ENCODE measurements at regions not wholly inside any gene's neighbourhood (a gene's known extent, or its start where the extent isn't known, plus 50 kb on each side); places are given as distances from the start of the nearest gene placed in this dataset.
A peak's percentile ranks its signal among the peaks of the same experiment; 100 is the strongest.

- TF ChIP-seq CTCF (IDR thresholded peaks at IDR 0.05), result no peak
- Mint-ChIP-seq H3K27me3 (ENCODE audit: insufficient read depth) (no peaks in the 10 kb centered on the region), H3K4me3 (no peak overlapping the region), H3K27ac (no peak overlapping the region), H3K4me1 (ENCODE audit: low read depth) (peaks cover 4% of the 10 kb centered on the region; the same call in 1 of the 2 replicates), H3K9me3 (no peaks in the 10 kb centered on the region), H3K36me3 (ENCODE audit: low read depth) (no peaks in the 10 kb centered on the region)
- DNase-seq, result no peak
These were observed 53.8 kb upstream of the ITGB8 start for GRCh38 chr7:20276705-20277472.

- Mint-ChIP-seq H3K27ac (no peak overlapping the region), H3K4me1 (ENCODE audit: low read depth) (peaks cover 4% of the 10 kb centered on the region; the same call in 1 of the 2 replicates), H3K27me3 (ENCODE audit: insufficient read depth) (no peaks in the 10 kb centered on the region), H3K9me3 (no peaks in the 10 kb centered on the region), H3K36me3 (ENCODE audit: low read depth) (no peaks in the 10 kb centered on the region), H3K4me3 (no peak overlapping the region)
- TF ChIP-seq CTCF (IDR thresholded peaks at IDR 0.05), result no peak
- no peak for DNase-seq
These were observed 50.7 kb upstream of the ITGB8 start for GRCh38 chr7:20279979-20280378.

- no peaks in the 10 kb centered on the region for H3K27me3 Mint-ChIP-seq (ENCODE audit: insufficient read depth)
- H3K4me1 Mint-ChIP-seq (ENCODE audit: low read depth), result peaks cover 4% of the 10 kb centered on the region; the same call in 1 of the 2 replicates
- no peak overlapping the region for H3K4me3 Mint-ChIP-seq
- TF ChIP-seq CTCF (IDR thresholded peaks at IDR 0.05), result no peak
- no peaks in the 10 kb centered on the region for H3K36me3 Mint-ChIP-seq (ENCODE audit: low read depth)
- no peak overlapping the region for H3K27ac Mint-ChIP-seq
- DNase-seq, result peak; percentile 32
- no peaks in the 10 kb centered on the region for H3K9me3 Mint-ChIP-seq
These were observed 50.0 kb upstream of the ITGB8 start for GRCh38 chr7:20280475-20281351.
